ENCODE measurements at regions not wholly inside any gene's neighbourhood (a gene's known extent, or its start where the extent isn't known, plus 50 kb on each side); places are given as distances from the start of the nearest gene placed in this dataset.

GRCh38 chr14:71716041-71716772 is 216.0 kb upstream of the RGS6 start:
- Histone ChIP-seq H3K4me1 (replicated peaks) (no peaks in the 10 kb centered on the region), H3K27ac (no peak overlapping the region), H3K36me3 (no peaks in the 10 kb centered on the region), H3K27me3 (replicated peaks; ENCODE audit: insufficient read depth) (no peaks in the 10 kb centered on the region), H3K9me3 (no peaks in the 10 kb centered on the region), H3K4me3 (no peak overlapping the region)
- DNase-seq (ENCODE audit: low spot score): no peak
- intact Hi-C loops (cut with DNase I): no loop called here
- TF ChIP-seq POLR2AphosphoS5 (IDR thresholded peaks at IDR 0.05) (no peak), CTCF (IDR thresholded peaks at IDR 0.05) (no peak), POLR2A (IDR thresholded peaks at IDR 0.05) (no peak)
- WGBS: 86% methylated on average over 6 of the region's 6 CpGs

GRCh38 chr14:71720978-71721624 is 211.1 kb upstream of the RGS6 start:
- intact Hi-C loops (cut with DNase I): no loop called here
- no peak for DNase-seq (ENCODE audit: low spot score)
- no peaks in the 10 kb centered on the region for H3K27me3 ChIP-seq (replicated peaks; ENCODE audit: insufficient read depth)
- H3K4me1 ChIP-seq (replicated peaks): no peaks in the 10 kb centered on the region
- no peak overlapping the region for H3K27ac ChIP-seq
- 86% methylated on average over 9 of the region's 9 CpGs for WGBS
- TF ChIP-seq POLR2A (IDR thresholded peaks at IDR 0.05): no peak
- TF ChIP-seq CTCF (IDR thresholded peaks at IDR 0.05): no peak
- TF ChIP-seq POLR2AphosphoS5 (IDR thresholded peaks at IDR 0.05): no peak
- no peak overlapping the region for H3K4me3 ChIP-seq
- H3K36me3 ChIP-seq: no peaks in the 10 kb centered on the region
- H3K9me3 ChIP-seq: no peaks in the 10 kb centered on the region

GRCh38 chr14:71721791-71722190 is 210.4 kb upstream of the RGS6 start:
- Histone ChIP-seq H3K4me1 (replicated peaks) (no peaks in the 10 kb centered on the region), H3K27me3 (replicated peaks; ENCODE audit: insufficient read depth) (no peaks in the 10 kb centered on the region), H3K36me3 (no peaks in the 10 kb centered on the region), H3K27ac (no peak overlapping the region), H3K4me3 (no peak overlapping the region), H3K9me3 (no peaks in the 10 kb centered on the region)
- intact Hi-C loops (cut with DNase I): loop anchor here (1.0 kb wide), 1 partner anchor 8 kb away; no protein-coding TSS in a partner anchor
- 73% methylated on average over 3 of the region's 3 CpGs for WGBS
- no peak for TF ChIP-seq POLR2A (IDR thresholded peaks at IDR 0.05)
- TF ChIP-seq CTCF (IDR thresholded peaks at IDR 0.05): no peak
- no peak for TF ChIP-seq POLR2AphosphoS5 (IDR thresholded peaks at IDR 0.05)
- DNase-seq (ENCODE audit: low spot score): no peak

- Histone ChIP-seq H3K4me1 (replicated peaks) (no peaks in the 10 kb centered on the region), H3K27ac (no peak overlapping the region), H3K27me3 (replicated peaks; ENCODE audit: insufficient read depth) (no peaks in the 10 kb centered on the region), H3K36me3 (no peaks in the 10 kb centered on the region), H3K4me3 (no peak overlapping the region), H3K9me3 (no peaks in the 10 kb centered on the region)
- intact Hi-C loops (cut with DNase I): loop anchor here (1.0 kb wide), 1 partner anchor 10 kb away; no protein-coding TSS in a partner anchor
- DNase-seq (ENCODE audit: low spot score): no peak
- TF ChIP-seq POLR2AphosphoS5 (IDR thresholded peaks at IDR 0.05): no peak
- no peak for TF ChIP-seq POLR2A (IDR thresholded peaks at IDR 0.05)
- no peak for TF ChIP-seq CTCF (IDR thresholded peaks at IDR 0.05)
- 96% methylated on average over 6 of the region's 6 CpGs for WGBS
Observed at GRCh38 chr14:71722885-71723284, 209.3 kb upstream of the RGS6 start.

Data from prostate gland (tissue), 2 donors.